Glomerular visceral epithelial cell (primary cell): ENCODE measurements at regions not wholly inside any gene's neighbourhood (a gene's known extent, or its start where the extent isn't known, plus 50 kb on each side); places are given as distances from the start of the nearest gene placed in this dataset.
A peak's percentile ranks its signal among the peaks of the same experiment; 100 is the strongest.

Experiments used
- DNase-seq: peaks from one replicate; pipeline ENCODE4 v3.0.0-alpha.2; 2016; ENCODE audit errors: extremely low spot score

DNA sequence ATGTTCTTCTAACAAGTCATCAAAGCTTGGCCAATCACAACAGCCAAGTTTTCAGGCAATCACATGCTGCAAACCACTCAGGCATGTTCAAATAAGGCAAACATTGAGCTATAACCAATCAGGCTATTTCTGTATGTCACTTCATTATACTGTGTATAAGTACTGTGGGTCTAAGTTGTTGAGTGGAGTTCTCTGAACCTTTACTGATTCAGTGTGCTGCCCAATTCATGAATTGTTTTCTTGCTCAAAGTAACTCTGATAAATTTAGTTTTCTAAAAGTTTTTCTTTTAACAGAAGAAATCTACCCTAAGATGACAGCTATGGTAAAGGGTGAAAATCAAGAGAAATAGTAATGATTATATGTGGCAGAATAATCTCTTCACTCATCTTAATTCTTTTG lies 805.4 kb upstream of the NUDT12 start:
- DNase-seq = no peak

DNA sequence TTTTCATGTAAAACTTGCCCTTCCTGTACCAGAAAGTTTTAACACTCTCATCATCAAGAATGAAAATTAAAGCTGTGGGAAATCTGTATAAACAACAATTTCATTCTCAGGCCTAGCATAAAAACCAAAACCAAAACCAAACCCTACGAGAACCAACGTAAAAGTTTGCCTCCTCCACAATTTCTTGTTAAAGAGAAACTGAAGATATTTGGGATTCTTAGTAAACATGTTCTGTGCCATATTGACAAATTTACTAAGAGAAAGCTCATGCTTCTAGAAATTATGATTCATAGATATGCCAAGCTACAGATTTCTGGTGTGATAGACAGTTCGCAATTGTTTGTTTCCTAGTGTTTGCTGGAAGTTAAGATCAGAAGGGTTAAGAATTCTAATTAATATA lies 801.0 kb upstream of the NUDT12 start:
- DNase-seq = no peak

DNA sequence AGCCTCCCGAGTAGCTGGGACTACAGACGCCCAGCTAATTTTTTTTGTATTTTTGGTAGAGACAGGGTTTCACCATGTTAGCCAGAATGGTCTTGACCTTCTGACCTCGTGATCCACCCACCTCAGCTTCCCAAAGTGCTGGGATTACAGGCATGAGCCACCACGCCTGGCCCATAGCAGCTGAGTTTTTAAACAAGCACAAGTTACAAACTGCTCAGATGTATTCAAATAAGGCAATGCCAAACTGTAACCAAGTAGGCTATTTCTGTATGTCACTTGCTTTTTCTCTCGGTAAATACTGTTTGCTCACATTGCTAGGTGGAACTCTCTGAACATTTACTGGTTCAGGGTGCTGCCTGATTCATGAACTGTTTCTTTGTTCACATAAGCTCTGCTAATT lies 799.3 kb upstream of the NUDT12 start:
- no peak for DNase-seq

GRCh38 chr5:104355350-104355749 lies 792.8 kb upstream of the NUDT12 start:
- DNase-seq = no peak

- DNase-seq = no peak
Measured at GRCh38 chr5:104353371-104353770, 790.8 kb upstream of the NUDT12 start.

- no peak for DNase-seq
Measured at GRCh38 chr5:104352954-104353353, 790.4 kb upstream of the NUDT12 start.

DNA sequence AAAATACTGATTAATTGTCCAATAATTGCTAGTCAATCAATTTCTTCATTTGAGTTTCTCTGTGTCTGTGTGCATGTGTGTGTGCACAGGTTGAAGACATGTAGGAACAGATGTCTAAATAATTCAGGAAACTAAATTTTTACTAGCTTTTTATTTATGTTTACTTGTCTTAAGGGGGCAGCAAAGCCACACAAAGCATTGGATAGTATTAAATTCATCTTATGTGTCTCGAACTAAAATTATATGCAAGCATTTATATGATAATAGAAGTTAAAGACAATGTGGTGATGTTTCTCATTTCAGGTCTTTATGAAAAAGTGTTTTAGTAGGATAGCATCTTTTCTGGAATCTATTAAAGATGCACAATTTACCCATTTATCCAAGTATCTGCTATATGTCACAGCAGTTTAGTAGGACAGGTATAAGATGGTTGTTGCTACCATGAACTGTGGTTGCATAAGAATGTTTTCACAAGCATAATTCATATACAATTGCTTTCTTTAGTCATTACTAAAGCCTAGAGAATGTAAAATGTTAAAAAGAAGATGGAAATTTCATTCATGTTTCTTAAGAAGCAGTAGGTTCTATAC lies 784.6 kb upstream of the NUDT12 start:
- DNase-seq = peak; percentile 33

- no peak for DNase-seq
Measured at GRCh38 chr5:104345222-104346016, 782.8 kb upstream of the NUDT12 start.

- DNase-seq = peak; percentile 4
Measured at GRCh38 chr5:104344809-104345208, 782.2 kb upstream of the NUDT12 start.

DNA sequence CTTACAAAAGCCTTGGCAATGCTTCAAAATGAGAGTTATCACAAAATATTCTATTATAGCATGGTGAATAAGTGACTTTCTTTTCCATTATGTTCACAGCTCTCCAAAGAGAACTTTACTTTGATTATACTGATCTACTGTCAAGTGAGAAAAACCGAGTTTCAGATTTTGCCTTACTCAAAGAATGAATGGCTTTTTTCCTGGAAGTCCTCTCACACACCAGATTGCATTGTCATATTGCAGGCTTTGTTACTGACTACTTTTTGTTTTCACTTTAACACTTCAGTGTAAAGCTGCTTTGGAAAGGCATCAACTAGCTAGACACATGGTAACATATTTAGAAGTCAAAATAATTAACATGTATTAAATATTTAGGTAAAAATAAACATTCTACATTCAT lies 765.2 kb upstream of the NUDT12 start:
- DNase-seq = no peak

GRCh38 chr5:104326966-104327365 lies 764.4 kb upstream of the NUDT12 start:
- DNase-seq = no peak

- no peak for DNase-seq
Measured at GRCh38 chr5:104325356-104325755, 762.8 kb upstream of the NUDT12 start.

GRCh38 chr5:104316676-104317075 lies 754.1 kb upstream of the NUDT12 start:
- DNase-seq = peak; percentile 13

GRCh38 chr5:104312481-104312880 lies 749.9 kb upstream of the NUDT12 start:
- DNase-seq = no peak

DNA sequence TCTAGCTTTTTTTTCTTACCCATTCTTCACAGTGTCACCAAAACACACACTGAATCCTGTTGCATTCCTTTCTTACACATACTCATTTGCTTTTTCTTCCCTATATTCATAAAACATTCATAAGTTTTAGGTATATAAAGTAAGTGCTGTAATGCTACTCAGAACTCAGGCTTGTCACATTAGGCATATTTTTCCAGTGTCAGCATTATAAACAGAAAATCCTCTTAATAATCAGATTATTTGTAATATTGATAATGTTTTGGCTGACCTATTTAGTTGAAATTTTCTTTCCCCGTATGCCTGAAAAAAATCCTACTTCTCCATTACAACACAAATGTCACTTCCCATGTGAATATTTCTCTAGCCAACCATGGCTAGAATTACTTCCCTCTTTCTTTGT lies 743.0 kb upstream of the NUDT12 start:
- no peak for DNase-seq

- DNase-seq = no peak
Measured at GRCh38 chr5:104299998-104300706, 737.6 kb upstream of the NUDT12 start.

DNA sequence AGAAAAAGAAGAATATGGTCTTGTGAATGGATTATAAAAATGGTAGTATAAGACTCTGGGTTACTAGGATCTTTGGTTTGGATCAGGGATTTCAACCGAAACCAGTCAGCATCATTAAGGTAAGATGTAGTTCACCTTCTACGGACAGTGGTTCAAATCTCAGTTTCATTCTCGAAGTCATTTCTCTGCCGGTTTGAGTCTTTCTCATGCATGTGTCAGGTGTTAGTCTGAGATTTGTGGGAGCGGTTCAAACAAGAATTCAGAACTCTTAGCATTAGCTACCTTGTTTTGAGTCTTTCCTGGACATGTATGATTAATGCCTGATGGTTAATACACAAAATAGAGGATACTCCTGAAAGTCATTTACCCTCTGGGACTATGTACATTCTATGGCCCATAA lies 735.9 kb upstream of the NUDT12 start:
- no peak for DNase-seq

GRCh38 chr5:104297076-104297475 lies 734.5 kb upstream of the NUDT12 start:
- peak; percentile 11 for DNase-seq

DNA sequence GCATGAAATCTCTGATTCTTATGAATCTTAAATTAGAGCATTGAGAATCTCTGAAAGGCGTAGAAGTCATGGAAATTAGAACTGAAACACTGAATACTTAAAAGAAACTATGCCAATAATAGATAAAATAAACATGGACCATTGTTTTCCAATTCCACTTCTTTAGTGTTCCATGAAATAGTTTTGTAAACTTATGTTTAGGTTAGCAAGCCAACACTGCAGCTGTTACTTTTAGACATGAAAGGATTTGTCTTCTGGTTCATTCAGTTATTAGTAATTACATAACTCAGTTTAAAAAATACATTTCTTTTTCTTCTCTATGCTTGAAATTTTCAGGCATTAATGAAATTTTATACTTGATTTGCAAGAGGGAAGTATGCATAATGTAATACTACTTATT lies 733.4 kb upstream of the NUDT12 start:
- no peak for DNase-seq

- no peak for DNase-seq
Measured at GRCh38 chr5:104283136-104283535, 720.5 kb upstream of the NUDT12 start.

GRCh38 chr5:104273725-104274124 lies 711.1 kb upstream of the NUDT12 start:
- no peak for DNase-seq

DNA sequence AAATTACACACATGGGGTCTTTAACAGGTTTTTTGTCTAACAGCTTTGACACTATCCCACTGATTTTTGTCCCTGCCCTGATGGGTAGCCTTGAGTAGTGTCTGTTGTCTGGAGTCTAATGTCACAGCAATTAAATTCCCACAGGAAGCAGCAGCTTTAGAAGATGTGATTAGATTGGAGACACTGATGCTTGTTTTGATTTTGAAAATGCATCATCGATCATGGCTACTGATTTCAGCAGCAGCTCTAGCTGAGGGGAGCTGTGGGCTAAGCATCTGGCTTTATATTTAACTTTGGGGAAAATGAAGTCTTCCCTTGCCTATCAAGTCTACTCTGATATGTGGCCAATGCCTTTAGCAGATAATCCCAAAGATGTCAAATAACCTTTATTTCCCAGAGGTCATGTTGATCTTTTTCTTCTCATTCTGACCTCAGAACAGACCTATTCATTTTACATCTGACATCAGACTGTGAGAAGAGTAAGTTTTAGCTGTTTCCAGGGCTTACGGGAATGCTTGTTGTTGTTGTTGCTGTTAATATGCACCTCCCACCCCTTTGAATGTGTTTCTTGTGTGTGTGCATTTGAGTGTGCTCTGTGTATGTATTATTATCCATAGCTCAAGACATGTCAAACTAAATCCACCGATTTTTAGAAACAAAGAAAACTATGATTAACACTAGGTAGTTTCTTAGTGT lies 704.9 kb upstream of the NUDT12 start:
- no peak for DNase-seq
